Erythroblast (primary cell): ENCODE measurements at regions not wholly inside any gene's neighbourhood (a gene's known extent, or its start where the extent isn't known, plus 50 kb on each side); places are given as distances from the start of the nearest gene placed in this dataset.

Experiments
- GATA1 ChIP-seq: IDR thresholded peaks from 2 replicates; pipeline ENCODE4 v1.6.1; 2011; ENCODE audit warnings: low read depth, mild to moderate bottlenecking, control low read depth, low read length, moderate library complexity
- POLR2A ChIP-seq: IDR thresholded peaks from 2 replicates; pipeline ENCODE4 v1.6.1; 2011; ENCODE audit warnings: mild to moderate bottlenecking, low read length

DNA sequence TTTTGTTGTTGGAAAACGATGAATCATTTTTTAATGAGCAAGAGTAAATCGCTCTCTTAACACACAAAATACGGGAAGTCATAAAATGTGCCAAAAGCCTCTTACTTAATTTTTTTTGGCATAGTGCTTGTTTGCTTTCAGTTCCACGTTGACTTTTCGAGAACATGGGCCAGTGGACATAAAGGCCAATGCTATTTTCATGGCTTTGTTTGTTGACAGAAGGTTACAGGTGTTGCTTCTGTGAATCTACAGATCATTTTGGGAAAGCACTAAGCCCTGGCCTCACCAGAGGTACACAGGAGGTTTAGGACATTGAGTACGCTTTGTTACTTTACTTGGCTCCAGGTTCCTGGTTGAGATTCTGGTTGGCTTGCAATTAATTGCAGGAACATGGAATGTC is 199.4 kb upstream of the HMCN1 start:
- TF ChIP-seq POLR2A = no peak
- no peak for TF ChIP-seq GATA1
